HG03064 (cell line): ENCODE measurements at regions not wholly inside any gene's neighbourhood (a gene's known extent, or its start where the extent isn't known, plus 50 kb on each side); places are given as distances from the start of the nearest gene placed in this dataset.
"Not testable (repeated sequence)": the region's sequence is repeated elsewhere in the genome, so short reads cannot be mapped to it uniquely, and the experiment has no call there.

ENCODE experiments used
- ATAC-seq: cut with Tn5 transposase; IDR thresholded peaks from one replicate; pipeline ENCODE4 v1.9.1; 2021; ENCODE audit warnings: low read depth; ENCODE audit not compliant: unreplicated experiment

GRCh38 chr6:21871831-21872230 is 278.3 kb downstream of the SOX4 start:
- no peak for ATAC-seq

GRCh38 chr6:21872749-21873148 is 279.2 kb downstream of the SOX4 start:
- ATAC-seq, result no peak

- ATAC-seq, result no peak
Observed at GRCh38 chr6:21873562-21873961, 280.0 kb downstream of the SOX4 start.

- ATAC-seq, result no peak
Observed at GRCh38 chr6:21874372-21874771, 280.8 kb downstream of the SOX4 start.

GRCh38 chr6:21877037-21877436 is 283.5 kb downstream of the SOX4 start:
- ATAC-seq, result not testable (repeated sequence)

- not testable (repeated sequence) for ATAC-seq
Observed at GRCh38 chr6:21880249-21880648, 286.7 kb downstream of the SOX4 start.

GRCh38 chr6:21881969-21882465 is 288.5 kb downstream of the SOX4 start:
- ATAC-seq, result no peak

- ATAC-seq, result no peak
Observed at GRCh38 chr6:21883595-21884328, 290.2 kb downstream of the SOX4 start.

GRCh38 chr6:21885111-21885510 is 291.6 kb downstream of the SOX4 start:
- no peak for ATAC-seq

- ATAC-seq, result no peak
Observed at GRCh38 chr6:21885532-21886114, 292.1 kb downstream of the SOX4 start.

GRCh38 chr6:21886542-21887151 is 293.1 kb downstream of the SOX4 start:
- no peak for ATAC-seq

- no peak for ATAC-seq
Observed at GRCh38 chr6:21887231-21888185, 294.0 kb downstream of the SOX4 start.

- ATAC-seq, result no peak
Observed at GRCh38 chr6:21891080-21891479, 297.5 kb downstream of the SOX4 start.

- ATAC-seq, result no peak
Observed at GRCh38 chr6:21893793-21894192, 300.2 kb downstream of the SOX4 start.

- ATAC-seq, result no peak
Observed at GRCh38 chr6:21895555-21895954, 302.0 kb downstream of the SOX4 start.

- no peak for ATAC-seq
Observed at GRCh38 chr6:21898107-21898796, 304.7 kb downstream of the SOX4 start.

GRCh38 chr6:21899708-21900107 is 306.2 kb downstream of the SOX4 start:
- no peak for ATAC-seq

- ATAC-seq, result no peak
Observed at GRCh38 chr6:21900730-21901129, 307.2 kb downstream of the SOX4 start.

GRCh38 chr6:21902628-21903169 is 309.1 kb downstream of the SOX4 start:
- no peak for ATAC-seq

- no peak for ATAC-seq
Observed at GRCh38 chr6:21905531-21905930, 312.0 kb downstream of the SOX4 start.
